DND-41 (cell line): ENCODE measurements at regions not wholly inside any gene's neighbourhood (a gene's known extent, or its start where the extent isn't known, plus 50 kb on each side); places are given as distances from the start of the nearest gene placed in this dataset.

Source experiments
- EZH2 ChIP-seq: IDR thresholded peaks from 3 replicates; pipeline ENCODE4 v1.6.1; 2012; ENCODE audit warnings: borderline replicate concordance, low read depth, mild to moderate bottlenecking, moderate library complexity, low read length, inconsistent platforms; ENCODE audit not compliant: severe bottlenecking
- TF ChIP-seq, protein P1 (sequence below): IDR thresholded peaks from 2 replicates; pipeline ENCODE4 v1.5.1; 2012; ENCODE audit warnings: borderline replicate concordance, low read length, moderate library complexity, mild to moderate bottlenecking; ENCODE audit not compliant: poor library complexity, severe bottlenecking; ENCODE audit errors: extremely low read depth

GRCh38 chr10:83333566-83333965 is 805.7 kb upstream of the GHITM start:
- TF ChIP-seq, protein P1, sequence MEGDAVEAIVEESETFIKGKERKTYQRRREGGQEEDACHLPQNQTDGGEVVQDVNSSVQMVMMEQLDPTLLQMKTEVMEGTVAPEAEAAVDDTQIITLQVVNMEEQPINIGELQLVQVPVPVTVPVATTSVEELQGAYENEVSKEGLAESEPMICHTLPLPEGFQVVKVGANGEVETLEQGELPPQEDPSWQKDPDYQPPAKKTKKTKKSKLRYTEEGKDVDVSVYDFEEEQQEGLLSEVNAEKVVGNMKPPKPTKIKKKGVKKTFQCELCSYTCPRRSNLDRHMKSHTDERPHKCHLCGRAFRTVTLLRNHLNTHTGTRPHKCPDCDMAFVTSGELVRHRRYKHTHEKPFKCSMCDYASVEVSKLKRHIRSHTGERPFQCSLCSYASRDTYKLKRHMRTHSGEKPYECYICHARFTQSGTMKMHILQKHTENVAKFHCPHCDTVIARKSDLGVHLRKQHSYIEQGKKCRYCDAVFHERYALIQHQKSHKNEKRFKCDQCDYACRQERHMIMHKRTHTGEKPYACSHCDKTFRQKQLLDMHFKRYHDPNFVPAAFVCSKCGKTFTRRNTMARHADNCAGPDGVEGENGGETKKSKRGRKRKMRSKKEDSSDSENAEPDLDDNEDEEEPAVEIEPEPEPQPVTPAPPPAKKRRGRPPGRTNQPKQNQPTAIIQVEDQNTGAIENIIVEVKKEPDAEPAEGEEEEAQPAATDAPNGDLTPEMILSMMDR = no peak
- TF ChIP-seq EZH2 = no peak
